ENCODE measurements at regions not wholly inside any gene's neighbourhood (a gene's known extent, or its start where the extent isn't known, plus 50 kb on each side); places are given as distances from the start of the nearest gene placed in this dataset.

- TF ChIP-seq CTCF (IDR thresholded peaks at IDR 0.05; ENCODE audit: low read depth, low read length), result no peak
- no peak overlapping the region for H3K4me3 ChIP-seq (replicated peaks in 1 of 2; ENCODE audit: low read depth in 2 of 2, low read length in 2 of 2)
- DNase-seq (ENCODE audit: low read depth in 2 of 2), result no peak
Measured at GRCh38 chr3:124091716-124092115, 99.8 kb upstream of the ROPN1 start.

- DNase-seq (ENCODE audit: low read depth in 2 of 2), result no peak
- no peak overlapping the region for H3K4me3 ChIP-seq (replicated peaks in 1 of 2; ENCODE audit: low read depth in 2 of 2, low read length in 2 of 2)
- no peak for TF ChIP-seq CTCF (IDR thresholded peaks at IDR 0.05; ENCODE audit: low read depth, low read length)
Measured at GRCh38 chr3:124092811-124093210, 100.9 kb upstream of the ROPN1 start.

GRCh38 chr3:124094496-124094895 lies 102.6 kb upstream of the ROPN1 start:
- peak in 1 of 2 donors; percentile 17 for DNase-seq (ENCODE audit: low read depth in 2 of 2)
- H3K4me3 ChIP-seq (replicated peaks in 1 of 2; ENCODE audit: low read depth in 2 of 2, low read length in 2 of 2), result no peak overlapping the region

GRCh38 chr3:124097362-124098131 lies 105.6 kb upstream of the ROPN1 start:
- no peak overlapping the region for H3K4me3 ChIP-seq (replicated peaks in 1 of 2; ENCODE audit: low read depth in 2 of 2, low read length in 2 of 2)
- TF ChIP-seq CTCF (IDR thresholded peaks at IDR 0.05; ENCODE audit: low read depth, low read length), result no peak
- DNase-seq (ENCODE audit: low read depth in 2 of 2), result peak in 1 of 2 donors; percentile 17

More at GRCh38 chr3:124094496-124094895, 102.6 kb upstream of the ROPN1 start:
- no peak for TF ChIP-seq CTCF (IDR thresholded peaks at IDR 0.05; ENCODE audit: low read depth, low read length)

- DNase-seq (ENCODE audit: low read depth in 2 of 2), result no peak
- no peak for TF ChIP-seq CTCF (IDR thresholded peaks at IDR 0.05; ENCODE audit: low read depth, low read length)
- no peak overlapping the region for H3K4me3 ChIP-seq (replicated peaks in 1 of 2; ENCODE audit: low read depth in 2 of 2, low read length in 2 of 2)
Measured at GRCh38 chr3:124101643-124102042, 109.7 kb upstream of the ROPN1 start.

- no peak overlapping the region for H3K4me3 ChIP-seq (replicated peaks in 1 of 2; ENCODE audit: low read depth in 2 of 2, low read length in 2 of 2)
- no peak for TF ChIP-seq CTCF (IDR thresholded peaks at IDR 0.05; ENCODE audit: low read depth, low read length)
- no peak for DNase-seq (ENCODE audit: low read depth in 2 of 2)
Measured at GRCh38 chr3:124107104-124107890, 115.4 kb upstream of the ROPN1 start.
